Kidney (tissue), 13 donors: ENCODE measurements at regions not wholly inside any gene's neighbourhood (a gene's known extent, or its start where the extent isn't known, plus 50 kb on each side); places are given as distances from the start of the nearest gene placed in this dataset.

Experiments used
- DNase-seq, 5 donors: peaks; one replicate each; pipeline ENCODE4 v3.0.0-alpha.2; 2013 to 2020
- FAIRE-seq: peaks from 2 replicates; lab custom pipeline; 2012; peaks lifted over from hg19 to GRCh38; lab: Jason Lieb, UNC
- H3K27ac ChIP-seq, 2 donors: one replicate each; pipeline ENCODE4 v1.7.0; 2013; ENCODE audit warnings: low read depth in 2 of 2, low read length in 2 of 2, inconsistent platforms in 1 of 2
- H3K27me3 ChIP-seq: one replicate; pipeline ENCODE4 v1.7.1; 2013; ENCODE audit warnings: low read length, inconsistent platforms; ENCODE audit not compliant: control insufficient read depth, insufficient read depth
- H3K36me3 ChIP-seq, 3 donors: one replicate each; pipeline versions ENCODE4 v1.7.0 to v1.7.1; 2013; ENCODE audit warnings: low read length in 3 of 3, control low read depth in 1 of 3, inconsistent platforms in 1 of 3; ENCODE audit not compliant: insufficient read depth in 3 of 3, control insufficient read depth in 2 of 3
- H3K4me1 ChIP-seq, 3 donors: one replicate each; pipeline versions ENCODE4 v1.7.0 to v1.7.1; 2013; ENCODE audit warnings: low read length in 3 of 3, inconsistent platforms in 1 of 3, low read depth in 1 of 3; ENCODE audit not compliant: control insufficient read depth in 2 of 3, insufficient read depth in 2 of 3
- H3K4me3 ChIP-seq, 3 donors: one replicate each; pipeline versions ENCODE4 v1.7.0 to v1.8.1; 2013; ENCODE audit warnings: low read length in 3 of 3, control low read depth in 1 of 3, inconsistent platforms in 1 of 3
- H3K9ac ChIP-seq, 3 donors: one replicate each; pipeline versions ENCODE4 v1.7.0 to v1.7.1; 2013; ENCODE audit warnings: low read length in 3 of 3, control low read depth in 1 of 3, inconsistent platforms in 1 of 3
- H3K9me3 ChIP-seq, 3 donors: one replicate each; pipeline versions ENCODE4 v1.7.0 to v1.7.1; 2013; ENCODE audit warnings: low read length in 3 of 3, control low read depth in 1 of 3, inconsistent platforms in 1 of 3; ENCODE audit not compliant: control insufficient read depth in 2 of 3, insufficient read depth in 1 of 3
- CTCF ChIP-seq: IDR thresholded peaks from 3 replicates; pipeline ENCODE4 v1.5.1; 2012; ENCODE audit warnings: mild to moderate bottlenecking, moderate library complexity, borderline replicate concordance; ENCODE audit not compliant: insufficient read depth; ENCODE audit errors: extremely low read depth
- intact Hi-C: fragments of 100-400 bp; cut with DNase I; formaldehyde crosslinking; loops from one replicate; pipeline ENCODE4 v1.11.1; 2022
- donor health status: control.
- donor health status: control.
- donor health status: control.
- donor health status: control.
- donor health status: control.
- donor health status: DM: yes; HTN: yes; CAD: no.
- donor health status: Normal renal cell carcinoma (clear cell type).

- Histone ChIP-seq H3K4me1 (peaks cover 0 to 3% (median 0%) of the 10 kb centered on the region in 3 donors), H3K27ac (no peak overlapping the region), H3K9me3 (no peaks in the 10 kb centered on the region), H3K27me3 (no peaks in the 10 kb centered on the region), H3K4me3 (no peak overlapping the region), H3K9ac (no peak overlapping the region), H3K36me3 (no peaks in the 10 kb centered on the region)
- DNase-seq = peak in 1 of 5 donors; percentile 49
- FAIRE-seq = no peak
- TF ChIP-seq CTCF = no peak
- intact Hi-C loops = no loop called here
Measured at GRCh38 chr10:35875016-35875676, 233.1 kb upstream of the FZD8 start.

- H3K27me3 ChIP-seq = no peaks in the 10 kb centered on the region
Measured at GRCh38 chr10:35874311-35875015, 232.4 kb upstream of the FZD8 start.

GRCh38 chr10:35872671-35873070, 230.6 kb upstream of the FZD8 start:
- Histone ChIP-seq H3K27ac (no peak overlapping the region), H3K4me1 (peaks cover 0 to 3% (median 0%) of the 10 kb centered on the region in 3 donors), H3K9me3 (no peaks in the 10 kb centered on the region), H3K9ac (no peak overlapping the region), H3K27me3 (no peaks in the 10 kb centered on the region), H3K4me3 (no peak overlapping the region), H3K36me3 (no peaks in the 10 kb centered on the region)
- TF ChIP-seq CTCF = no peak
- no peak for DNase-seq
- intact Hi-C loops = no loop called here
- no peak for FAIRE-seq

More at GRCh38 chr10:35874311-35875015, 232.4 kb upstream of the FZD8 start:
- DNase-seq (no peak), FAIRE-seq (no peak)
- Histone ChIP-seq H3K27ac (no peak overlapping the region), H3K4me3 (no peak overlapping the region), H3K36me3 (no peaks in the 10 kb centered on the region), H3K9me3 (no peaks in the 10 kb centered on the region), H3K9ac (no peak overlapping the region), H3K4me1 (peaks cover 0 to 3% (median 0%) of the 10 kb centered on the region in 3 donors)
- no peak for TF ChIP-seq CTCF
- intact Hi-C loops = no loop called here
